ENCODE measurements at regions not wholly inside any gene's neighbourhood (a gene's known extent, or its start where the extent isn't known, plus 50 kb on each side); places are given as distances from the start of the nearest gene placed in this dataset.

- ATAC-seq (replicated peaks), result no peak
- Mint-ChIP-seq H3K27me3 (peaks cover 7% of the 10 kb centered on the region), H3K9me3 (no peaks in the 10 kb centered on the region), H3K36me3 (ENCODE audit: low read depth) (no peaks in the 10 kb centered on the region), H3K27ac (no peak overlapping the region), H3K4me3 (no peak overlapping the region), H3K4me1 (peaks cover 4% of the 10 kb centered on the region)
These were observed 196.0 kb downstream of the DACT1 start for GRCh38 chr14:58833634-58834378.

GRCh38 chr14:58836303-58836974 lies 198.7 kb downstream of the DACT1 start:
- no peaks in the 10 kb centered on the region for H3K4me1 Mint-ChIP-seq
- H3K27me3 Mint-ChIP-seq, result no peaks in the 10 kb centered on the region
- no peaks in the 10 kb centered on the region for H3K36me3 Mint-ChIP-seq (ENCODE audit: low read depth)
- no peak overlapping the region for H3K4me3 Mint-ChIP-seq
- no peak for ATAC-seq (replicated peaks)
- H3K9me3 Mint-ChIP-seq, result no peaks in the 10 kb centered on the region
- H3K27ac Mint-ChIP-seq, result no peak overlapping the region

- Mint-ChIP-seq H3K36me3 (ENCODE audit: low read depth) (no peaks in the 10 kb centered on the region), H3K27me3 (no peaks in the 10 kb centered on the region), H3K4me1 (no peaks in the 10 kb centered on the region), H3K27ac (no peak overlapping the region), H3K4me3 (no peak overlapping the region), H3K9me3 (no peaks in the 10 kb centered on the region)
- ATAC-seq (replicated peaks), result no peak
These were observed 201.5 kb downstream of the DACT1 start for GRCh38 chr14:58839233-58839632.

- Mint-ChIP-seq H3K27me3 (no peaks in the 10 kb centered on the region), H3K27ac (no peak overlapping the region), H3K4me3 (no peak overlapping the region), H3K36me3 (ENCODE audit: low read depth) (no peaks in the 10 kb centered on the region), H3K9me3 (no peaks in the 10 kb centered on the region), H3K4me1 (no peaks in the 10 kb centered on the region)
- no peak for ATAC-seq (replicated peaks)
These were observed 206.8 kb downstream of the DACT1 start for GRCh38 chr14:58844544-58844943.

DNA sequence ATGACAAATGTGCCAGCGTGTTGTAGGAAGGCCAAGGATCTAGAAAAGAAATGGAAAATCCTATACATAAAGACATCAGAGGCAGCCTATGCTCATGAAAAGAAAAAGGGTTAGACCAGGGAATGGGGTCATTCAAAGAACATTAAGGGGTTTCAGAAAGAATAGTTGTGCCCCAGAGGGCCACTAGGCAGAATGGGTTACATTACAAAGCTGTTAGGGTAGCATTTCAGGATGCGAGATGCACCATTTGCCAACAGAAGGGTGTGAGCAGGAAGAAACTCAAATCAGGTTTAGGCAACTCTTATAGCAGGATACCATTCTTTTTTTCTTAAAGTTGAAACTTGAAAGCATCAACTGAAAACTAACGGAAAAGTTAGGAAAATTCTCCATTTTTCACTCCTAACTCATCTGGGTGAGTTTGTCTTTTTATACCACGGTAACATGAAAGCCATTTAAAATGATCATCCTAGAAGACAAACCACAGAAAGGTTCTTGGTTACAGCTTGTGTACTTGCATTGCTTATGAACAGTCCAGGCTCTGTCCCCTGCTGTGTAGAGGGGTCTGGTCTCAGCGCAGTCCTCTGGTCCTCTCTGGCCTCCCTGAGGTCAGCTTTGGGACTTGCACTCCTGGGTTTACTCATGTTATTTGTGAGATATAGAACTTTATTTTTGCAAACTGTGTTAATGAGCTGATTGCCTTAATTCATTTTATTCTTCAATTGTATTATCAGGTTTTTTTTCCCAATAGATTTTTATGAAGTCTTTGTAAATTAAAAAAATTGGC lies 209.1 kb downstream of the DACT1 start:
- no peak overlapping the region for H3K27ac Mint-ChIP-seq
- H3K4me3 Mint-ChIP-seq, result no peak overlapping the region
- H3K9me3 Mint-ChIP-seq, result no peaks in the 10 kb centered on the region
- no peaks in the 10 kb centered on the region for H3K4me1 Mint-ChIP-seq
- no peaks in the 10 kb centered on the region for H3K27me3 Mint-ChIP-seq
- no peaks in the 10 kb centered on the region for H3K36me3 Mint-ChIP-seq (ENCODE audit: low read depth)
- no peak for ATAC-seq (replicated peaks)

- Mint-ChIP-seq H3K4me1 (no peaks in the 10 kb centered on the region), H3K27ac (no peak overlapping the region), H3K4me3 (no peak overlapping the region), H3K27me3 (no peaks in the 10 kb centered on the region), H3K36me3 (ENCODE audit: low read depth) (no peaks in the 10 kb centered on the region), H3K9me3 (no peaks in the 10 kb centered on the region)
- no peak for ATAC-seq (replicated peaks)
These were observed 210.6 kb downstream of the DACT1 start for GRCh38 chr14:58848365-58848764.

- H3K4me1 Mint-ChIP-seq, result no peaks in the 10 kb centered on the region
- H3K27ac Mint-ChIP-seq, result no peak overlapping the region
- H3K4me3 Mint-ChIP-seq, result no peak overlapping the region
- no peaks in the 10 kb centered on the region for H3K36me3 Mint-ChIP-seq (ENCODE audit: low read depth)
- no peaks in the 10 kb centered on the region for H3K9me3 Mint-ChIP-seq
- ATAC-seq (replicated peaks), result no peak
- H3K27me3 Mint-ChIP-seq, result no peaks in the 10 kb centered on the region
These were observed 211.8 kb downstream of the DACT1 start for GRCh38 chr14:58849601-58850000.

DNA sequence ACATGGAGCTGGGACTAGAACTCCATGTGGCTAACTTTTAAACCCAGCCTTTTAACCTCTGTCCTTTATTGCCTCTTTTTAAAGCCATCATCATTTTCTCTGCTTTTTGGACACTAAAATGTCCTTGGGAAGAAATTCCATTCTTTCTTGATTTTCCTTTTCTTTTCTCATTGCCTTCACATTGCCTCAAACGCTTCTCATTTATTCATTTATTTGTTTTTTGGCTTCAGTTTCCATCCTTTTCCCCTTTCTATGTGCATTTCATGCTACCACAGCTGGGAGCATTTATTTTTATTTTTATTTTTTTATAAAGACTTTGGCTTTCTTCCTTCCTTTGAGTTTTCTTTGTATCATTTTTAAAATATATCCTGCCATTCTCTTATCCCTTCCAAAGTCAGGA lies 212.2 kb downstream of the DACT1 start:
- no peak overlapping the region for H3K4me3 Mint-ChIP-seq
- no peaks in the 10 kb centered on the region for H3K27me3 Mint-ChIP-seq
- no peaks in the 10 kb centered on the region for H3K9me3 Mint-ChIP-seq
- H3K36me3 Mint-ChIP-seq (ENCODE audit: low read depth), result no peaks in the 10 kb centered on the region
- no peak overlapping the region for H3K27ac Mint-ChIP-seq
- no peaks in the 10 kb centered on the region for H3K4me1 Mint-ChIP-seq
- ATAC-seq (replicated peaks), result no peak

DNA sequence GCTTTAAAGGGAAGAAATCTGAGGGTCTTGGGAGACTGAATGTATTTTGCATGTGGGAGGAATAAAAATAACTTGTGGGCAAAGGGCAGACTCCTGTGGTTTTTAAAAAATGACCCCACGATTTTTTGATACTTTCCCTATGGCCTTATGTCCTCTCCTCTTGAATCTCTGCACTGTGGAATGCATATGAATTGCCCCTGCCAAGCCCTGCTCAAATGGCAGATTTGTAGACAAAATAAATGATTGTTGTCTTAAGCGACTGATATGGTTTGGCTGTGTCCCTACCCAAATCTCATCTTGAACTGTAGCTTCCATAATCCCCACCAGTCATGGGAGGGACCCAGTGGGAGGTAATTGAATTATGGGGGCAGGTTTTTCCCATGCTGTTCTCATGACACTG lies 223.8 kb downstream of the DACT1 start:
- no peak overlapping the region for H3K27ac Mint-ChIP-seq
- H3K27me3 Mint-ChIP-seq, result peaks cover 7% of the 10 kb centered on the region
- H3K4me3 Mint-ChIP-seq, result no peak overlapping the region
- H3K9me3 Mint-ChIP-seq, result peaks cover 12% of the 10 kb centered on the region
- H3K36me3 Mint-ChIP-seq (ENCODE audit: low read depth), result no peaks in the 10 kb centered on the region
- no peak for ATAC-seq (replicated peaks)
- H3K4me1 Mint-ChIP-seq, result no peaks in the 10 kb centered on the region

DNA sequence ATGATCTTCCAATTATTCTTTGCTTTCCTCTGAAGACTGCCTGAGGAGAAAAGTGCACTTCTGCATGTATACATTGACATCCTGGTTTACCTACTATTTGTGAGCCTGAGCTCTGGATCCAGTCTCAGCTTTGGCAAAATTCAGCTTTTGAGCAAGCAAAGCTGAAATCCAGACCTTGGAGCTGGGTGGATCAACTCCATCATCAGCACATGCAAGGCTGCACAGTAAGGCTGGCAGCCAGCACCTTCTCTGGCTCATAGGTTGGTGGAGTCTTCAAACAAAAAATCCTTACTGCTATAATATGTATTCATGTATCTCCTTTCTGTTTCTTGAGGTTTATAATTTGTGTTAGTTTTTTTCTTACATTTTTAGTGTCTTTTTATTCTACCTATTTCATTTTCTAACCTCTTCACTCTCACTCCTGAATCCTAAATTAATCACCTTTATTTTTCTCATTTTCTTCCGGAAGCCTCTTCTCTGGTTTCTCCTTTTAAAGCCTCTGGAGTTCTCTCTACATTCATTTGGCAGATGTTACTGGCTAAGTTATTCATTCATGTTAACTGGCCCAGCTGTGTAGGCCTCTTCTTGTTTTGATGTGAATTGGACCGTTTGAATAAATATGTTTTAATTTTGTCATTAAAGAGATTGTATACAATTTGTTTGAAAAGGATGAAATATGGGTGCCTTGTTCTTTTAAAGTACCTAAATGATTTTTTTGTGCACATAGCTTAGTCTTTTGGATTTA lies 224.8 kb downstream of the DACT1 start:
- Mint-ChIP-seq H3K27me3 (peaks cover 7% of the 10 kb centered on the region), H3K9me3 (peaks cover 12% of the 10 kb centered on the region), H3K4me3 (no peak overlapping the region), H3K27ac (no peak overlapping the region), H3K4me1 (no peaks in the 10 kb centered on the region), H3K36me3 (ENCODE audit: low read depth) (no peaks in the 10 kb centered on the region)
- no peak for ATAC-seq (replicated peaks)

DNA sequence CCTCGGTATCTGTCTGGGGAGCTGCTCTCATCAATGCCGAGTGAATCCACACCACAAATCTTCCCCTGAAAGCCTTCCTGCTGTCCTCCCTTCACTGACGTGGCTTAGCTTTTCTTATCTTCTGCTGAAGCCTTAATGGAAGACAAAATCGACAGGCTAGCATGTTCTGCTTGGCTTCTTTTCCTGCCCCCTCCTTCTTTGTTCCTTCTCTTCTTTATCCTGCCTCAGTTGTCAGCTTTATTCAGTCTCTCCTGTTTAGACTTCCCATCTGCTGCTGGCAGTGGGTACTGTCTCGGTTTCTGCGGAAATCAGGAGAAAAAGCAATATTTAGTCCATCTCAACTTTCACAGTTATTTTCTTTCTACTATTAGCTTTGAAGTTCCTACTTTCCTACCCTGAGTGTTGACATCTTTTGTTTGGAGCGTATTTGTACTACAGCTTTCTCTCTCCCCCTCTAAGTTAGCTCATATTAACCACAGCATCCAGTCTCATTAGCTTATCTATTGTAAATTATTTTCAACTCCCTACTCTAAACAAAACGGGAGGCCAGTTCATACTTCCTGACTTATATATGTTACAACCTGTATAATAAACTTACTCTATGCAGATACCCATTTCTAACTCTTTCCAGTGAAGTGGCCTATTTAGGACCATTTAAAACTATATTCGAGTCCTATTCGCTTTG lies 226.0 kb downstream of the DACT1 start:
- ATAC-seq (replicated peaks), result no peak
- Mint-ChIP-seq H3K4me1 (no peaks in the 10 kb centered on the region), H3K4me3 (no peak overlapping the region), H3K27me3 (peaks cover 7% of the 10 kb centered on the region), H3K27ac (no peak overlapping the region), H3K9me3 (peaks cover 8% of the 10 kb centered on the region), H3K36me3 (ENCODE audit: low read depth) (no peaks in the 10 kb centered on the region)

- H3K36me3 Mint-ChIP-seq (ENCODE audit: low read depth), result no peaks in the 10 kb centered on the region
- peaks cover 3% of the 10 kb centered on the region for H3K9me3 Mint-ChIP-seq
- H3K27ac Mint-ChIP-seq, result no peak overlapping the region
- peaks cover 7% of the 10 kb centered on the region for H3K27me3 Mint-ChIP-seq
- no peaks in the 10 kb centered on the region for H3K4me1 Mint-ChIP-seq
- no peak for ATAC-seq (replicated peaks)
- H3K4me3 Mint-ChIP-seq, result no peak overlapping the region
These were observed 227.2 kb downstream of the DACT1 start for GRCh38 chr14:58864751-58865513.

DNA sequence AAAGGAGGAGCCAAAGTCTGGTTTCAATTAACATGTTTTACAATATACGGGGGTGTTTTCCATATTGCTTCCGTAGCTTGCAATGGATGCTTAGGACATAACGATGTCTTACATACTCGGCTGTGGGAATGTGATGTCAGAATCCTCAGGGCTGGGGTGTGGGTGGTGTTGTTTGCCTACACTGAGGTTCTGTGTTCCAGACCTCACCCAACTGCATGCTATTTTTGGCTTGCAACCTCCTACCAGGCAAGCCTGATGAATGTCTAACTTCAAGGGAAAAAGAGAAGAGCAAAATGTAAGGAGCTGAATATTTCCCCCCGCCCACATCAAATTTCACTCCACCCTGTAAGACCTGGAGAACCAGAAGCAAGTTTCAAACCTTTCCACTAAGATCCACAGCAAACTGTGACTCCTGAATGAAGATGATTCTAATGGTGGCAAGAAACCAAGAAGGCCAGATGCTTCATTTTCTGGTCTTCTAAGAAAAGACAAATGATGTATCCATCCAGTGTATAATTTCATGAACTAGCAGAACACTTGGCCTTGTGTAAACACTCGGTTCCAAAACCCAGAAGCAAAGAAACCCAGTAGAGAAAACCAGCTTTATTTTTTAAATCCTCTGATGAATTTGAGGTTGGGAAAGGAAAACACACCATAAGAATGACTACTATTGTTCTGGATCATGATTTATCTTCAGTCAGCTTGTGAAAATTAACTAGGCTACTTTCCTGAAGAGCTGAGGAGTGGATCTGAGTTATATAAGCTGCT lies 227.9 kb downstream of the DACT1 start:
- Mint-ChIP-seq H3K4me1 (no peaks in the 10 kb centered on the region), H3K4me3 (no peak overlapping the region), H3K27ac (no peak overlapping the region), H3K9me3 (peaks cover 3% of the 10 kb centered on the region), H3K27me3 (peaks cover 7% of the 10 kb centered on the region), H3K36me3 (ENCODE audit: low read depth) (no peaks in the 10 kb centered on the region)
- no peak for ATAC-seq (replicated peaks)

Data from activated T-helper 17 cell treated with anti-CD3 and anti-CD28 coated beads, Interleukin-2, amount 50 U/mL, for 72 hours (primary cell).